Mesendoderm (in vitro differentiated cells): ENCODE measurements at regions not wholly inside any gene's neighbourhood (a gene's known extent, or its start where the extent isn't known, plus 50 kb on each side); places are given as distances from the start of the nearest gene placed in this dataset.
"Not testable (repeated sequence)": the region's sequence is repeated elsewhere in the genome, so short reads cannot be mapped to it uniquely, and the experiment has no call there.

Experiments
- DNase-seq: peaks from one replicate; pipeline ENCODE4 v3.0.0; 2013
- H2AK5ac ChIP-seq: 2 replicates; pipeline ENCODE4 v1.6.1; 2013; ENCODE audit warnings: low read length, inconsistent platforms
- H2BK120ac ChIP-seq: 2 replicates; pipeline ENCODE4 v1.6.1; 2013; ENCODE audit warnings: low read depth, mild to moderate bottlenecking, low read length, moderate library complexity, mixed read lengths
- H2BK15ac ChIP-seq: replicated peaks from 2 replicates; pipeline ENCODE4 v1.6.1; 2013; ENCODE audit warnings: low read depth, mild to moderate bottlenecking, moderate library complexity
- H2BK5ac ChIP-seq: 2 replicates; pipeline ENCODE4 v1.6.1; 2013; ENCODE audit warnings: low read length, inconsistent platforms
- H3K18ac ChIP-seq: 2 replicates; pipeline ENCODE4 v1.6.1; 2013; ENCODE audit warnings: mild to moderate bottlenecking, low read length, mixed read lengths
- H3K23ac ChIP-seq: one replicate; pipeline ENCODE4 v1.6.1; 2013; ENCODE audit warnings: low read length
- H3K27ac ChIP-seq: 2 replicates; pipeline ENCODE4 v1.5.1; 2013; ENCODE audit warnings: low read depth, mild to moderate bottlenecking, inconsistent platforms, low read length, moderate library complexity
- H3K27me3 ChIP-seq: 2 replicates; pipeline ENCODE4 v1.6.1; 2013; ENCODE audit warnings: low read length, control low read depth, mild to moderate bottlenecking, inconsistent platforms; ENCODE audit not compliant: insufficient read depth, poor library complexity
- H3K36me3 ChIP-seq: 2 replicates; pipeline ENCODE4 v1.6.1; 2013; ENCODE audit warnings: low read length, inconsistent platforms; ENCODE audit not compliant: control insufficient read depth, insufficient read depth
- H3K4ac ChIP-seq: one replicate; pipeline ENCODE4 v1.6.1; 2013; ENCODE audit warnings: low read depth, mild to moderate bottlenecking, low read length, moderate library complexity
- H3K4me1 ChIP-seq: 2 replicates; pipeline ENCODE4 v1.6.1; 2013; ENCODE audit warnings: low read depth, low read length, inconsistent platforms; ENCODE audit not compliant: control insufficient read depth
- H3K4me2 ChIP-seq: 2 replicates; pipeline ENCODE4 v1.6.1; 2013; ENCODE audit warnings: low read length
- H3K4me3 ChIP-seq: 2 replicates; pipeline ENCODE4 v1.5.1; 2013; ENCODE audit warnings: mild to moderate bottlenecking, low read length
- H3K56ac ChIP-seq: one replicate; pipeline ENCODE4 v1.6.1; 2013; ENCODE audit warnings: low read length
- H3K79me1 ChIP-seq: 2 replicates; pipeline ENCODE4 v1.6.1; 2013; ENCODE audit warnings: low read length, inconsistent platforms
- H3K79me2 ChIP-seq: 2 replicates; pipeline ENCODE4 v1.6.1; 2013; ENCODE audit warnings: mild to moderate bottlenecking, low read length; ENCODE audit not compliant: control insufficient read depth, insufficient read depth
- H3K9ac ChIP-seq: 2 replicates; pipeline ENCODE4 v1.6.1; 2013; ENCODE audit warnings: low read length, inconsistent platforms
- H4K5ac ChIP-seq: one replicate; pipeline ENCODE4 v1.6.1; 2013; ENCODE audit warnings: low read length
- H4K8ac ChIP-seq: one replicate; pipeline ENCODE4 v1.6.1; 2013; ENCODE audit warnings: low read depth, mild to moderate bottlenecking, control low read depth, low read length, moderate library complexity
- WGBS: extraction: QIAGEN DNeasy Blood & Tissue Kit; methylation state at CpG from one replicate; pipeline ENCODE4 v1.1.7; 2013; ENCODE audit warnings: low lambda C conversion rate, missing lambda C conversion rate; ENCODE audit not compliant: insufficient coverage; ENCODE audit errors: extremely low coverage; 5-methylcytosine and 5-hydroxymethylcytosine counted together

DNA sequence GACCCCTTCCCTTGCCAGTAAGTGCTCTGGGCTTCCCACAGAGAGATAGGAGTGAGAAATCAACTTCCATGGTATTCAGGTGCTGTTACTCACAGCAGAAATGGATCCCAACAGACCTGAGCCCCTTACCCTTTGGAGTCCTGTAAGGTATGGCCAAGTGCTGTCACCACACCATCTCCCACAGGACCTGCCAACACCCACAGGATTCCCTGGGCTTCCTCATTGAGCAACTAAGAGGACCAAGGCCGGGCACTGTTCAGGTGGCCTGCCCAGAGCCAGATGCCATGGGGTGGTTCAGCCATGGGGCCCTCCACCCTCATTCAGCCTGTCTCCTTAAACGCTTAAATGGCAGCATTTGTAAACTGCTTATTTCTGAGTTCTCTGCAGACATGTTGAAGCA is 166.2 kb downstream of the TRIM43 start:
- Histone ChIP-seq H3K23ac (no peak overlapping the region), H2BK5ac (no peak overlapping the region), H3K9ac (no peak overlapping the region), H2BK15ac (no peak overlapping the region), H3K27me3 (no peaks in the 10 kb centered on the region), H2AK5ac (no peak overlapping the region), H3K4me3 (no peak overlapping the region), H3K4me1 (no peaks in the 10 kb centered on the region), H4K5ac (no peak overlapping the region), H3K79me1 (no peaks in the 10 kb centered on the region), H3K56ac (no peak overlapping the region), H2BK120ac (no peak overlapping the region), H3K79me2 (no peaks in the 10 kb centered on the region), H3K4ac (no peak overlapping the region), H3K4me2 (no peak overlapping the region), H3K36me3 (no peaks in the 10 kb centered on the region), H3K18ac (no peak overlapping the region), H3K27ac (no peak overlapping the region), H4K8ac (no peak overlapping the region)
- DNase-seq: no peak
- no CpG with 5 or more reads among the region's 2 CpGs for WGBS

DNA sequence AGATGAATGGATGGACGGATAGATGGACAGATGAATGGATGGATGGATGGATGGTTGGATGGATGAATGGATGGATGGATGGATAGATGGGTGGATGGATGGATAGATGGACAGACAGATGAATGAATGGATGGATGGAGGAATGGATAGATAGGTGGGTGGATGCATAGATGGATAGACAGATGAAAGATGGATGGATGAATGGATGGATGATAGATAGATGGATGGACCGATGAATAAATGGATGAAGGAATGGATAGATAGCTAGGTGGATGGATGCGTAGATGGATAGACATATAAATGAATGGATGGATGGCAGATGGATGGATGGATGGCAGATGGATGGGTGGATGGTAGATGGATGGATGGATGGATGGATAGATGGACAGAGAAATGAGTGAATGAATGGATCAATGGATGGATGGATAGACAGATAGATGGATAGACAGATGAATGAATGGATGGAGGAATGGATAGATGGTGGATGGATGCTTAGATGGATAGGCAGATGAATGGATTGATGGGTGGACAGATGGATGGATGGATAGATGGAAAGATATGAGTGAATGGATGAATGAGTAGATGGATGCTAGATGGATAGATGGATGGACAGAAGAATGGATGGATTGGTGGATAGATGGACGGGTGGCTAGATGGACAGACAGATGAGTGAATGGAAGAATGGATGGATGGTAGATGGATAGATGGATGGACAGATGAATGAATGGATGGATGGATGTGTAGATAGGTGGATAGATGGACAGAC is 167.9 kb downstream of the TRIM43 start:
- no peak for DNase-seq
- Histone ChIP-seq H3K4me1 (no peaks in the 10 kb centered on the region), H3K27me3 (no peaks in the 10 kb centered on the region), H3K79me1 (no peaks in the 10 kb centered on the region), H3K79me2 (no peaks in the 10 kb centered on the region), H3K18ac (no peak overlapping the region), H3K36me3 (no peaks in the 10 kb centered on the region), H4K8ac (no peak overlapping the region), H2BK120ac (no peak overlapping the region), H3K56ac (no peak overlapping the region), H3K4me2 (no peak overlapping the region), H3K27ac (no peak overlapping the region), H3K23ac (no peak overlapping the region), H2AK5ac (no peak overlapping the region), H3K4me3 (no peak overlapping the region), H2BK15ac (no peak overlapping the region), H2BK5ac (no peak overlapping the region), H4K5ac (no peak overlapping the region), H3K9ac (no peak overlapping the region), H3K4ac (no peak overlapping the region)
- no CpG with 5 or more reads among the region's 4 CpGs for WGBS

DNA sequence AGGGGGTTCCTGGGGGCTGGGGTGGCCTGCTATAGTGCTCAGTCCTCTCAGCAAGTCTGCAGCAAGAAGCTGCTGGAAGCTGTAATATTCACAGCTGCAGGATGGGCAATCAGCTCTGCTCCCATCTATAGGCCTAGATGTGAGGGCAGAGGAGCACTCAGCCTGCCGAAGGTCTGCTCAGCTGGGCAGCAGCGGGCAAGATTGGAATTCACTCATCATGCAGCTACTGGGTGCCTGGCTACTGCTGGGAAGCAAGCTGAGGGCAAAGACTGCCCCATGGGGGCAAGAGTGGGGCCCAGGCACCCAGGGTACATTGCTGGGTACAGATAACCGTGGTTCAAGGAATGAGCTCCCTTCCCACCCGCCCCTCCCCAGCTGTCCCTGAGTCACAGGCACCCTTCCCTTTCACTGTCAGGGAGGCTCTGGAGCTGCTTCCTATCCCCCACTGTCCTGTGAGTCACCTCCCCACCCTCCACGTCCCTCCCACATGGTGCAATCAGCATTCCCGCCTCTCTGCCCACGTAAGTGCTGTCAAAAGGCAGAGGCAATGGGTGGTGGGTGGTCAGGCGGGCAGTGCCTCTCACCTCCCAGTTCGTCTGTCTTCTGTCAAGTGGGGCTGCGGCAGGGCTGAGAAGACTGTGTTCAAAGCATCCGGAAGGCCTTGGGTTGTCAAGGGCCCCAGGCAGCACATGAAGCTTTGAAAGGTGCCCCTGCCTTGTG is 169.2 kb downstream of the TRIM43 start:
- no CpG with 5 or more reads among the region's 11 CpGs for WGBS
- Histone ChIP-seq H2AK5ac (no peak overlapping the region), H3K27ac (no peak overlapping the region), H3K79me2 (no peaks in the 10 kb centered on the region), H3K18ac (no peak overlapping the region), H4K8ac (no peak overlapping the region), H2BK5ac (no peak overlapping the region), H3K79me1 (no peaks in the 10 kb centered on the region), H3K56ac (no peak overlapping the region), H3K27me3 (no peaks in the 10 kb centered on the region), H3K23ac (no peak overlapping the region), H3K4me3 (no peak overlapping the region), H3K9ac (no peak overlapping the region), H3K36me3 (no peaks in the 10 kb centered on the region), H2BK15ac (no peak overlapping the region), H3K4me2 (no peak overlapping the region), H4K5ac (no peak overlapping the region), H3K4me1 (no peaks in the 10 kb centered on the region), H2BK120ac (no peak overlapping the region), H3K4ac (no peak overlapping the region)
- no peak for DNase-seq

DNA sequence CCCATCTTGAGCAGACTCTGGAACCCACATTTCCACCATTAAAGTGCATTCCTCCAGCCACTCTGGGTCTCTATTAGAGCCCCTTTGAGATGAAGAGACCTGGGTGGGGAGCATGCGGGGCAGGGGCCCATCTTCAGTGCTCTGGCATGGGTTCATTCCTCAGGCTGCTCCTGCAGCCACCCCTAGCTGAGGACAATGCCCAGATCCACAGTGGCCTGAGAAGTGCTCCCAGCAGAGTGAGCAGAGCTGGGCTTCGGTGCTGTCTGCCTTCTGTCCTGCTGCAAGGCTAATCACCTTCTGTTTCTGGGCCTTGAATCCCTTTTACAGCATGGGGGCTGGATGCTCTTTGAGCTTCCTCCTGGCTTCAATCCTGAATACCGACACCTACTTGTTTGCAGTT is 169.8 kb downstream of the TRIM43 start:
- H3K9ac ChIP-seq: no peak overlapping the region
- H3K18ac ChIP-seq: no peak overlapping the region
- H3K79me2 ChIP-seq: no peaks in the 10 kb centered on the region
- H3K4me3 ChIP-seq: no peak overlapping the region
- H3K79me1 ChIP-seq: no peaks in the 10 kb centered on the region
- no peak overlapping the region for H2BK120ac ChIP-seq
- H3K27ac ChIP-seq: no peak overlapping the region
- H2BK5ac ChIP-seq: no peak overlapping the region
- H3K4me1 ChIP-seq: no peaks in the 10 kb centered on the region
- WGBS: no CpG with 5 or more reads among the region's 3 CpGs
- no peak overlapping the region for H2AK5ac ChIP-seq
- no peak overlapping the region for H2BK15ac ChIP-seq
- H3K4me2 ChIP-seq: no peak overlapping the region
- no peaks in the 10 kb centered on the region for H3K36me3 ChIP-seq
- H3K27me3 ChIP-seq: no peaks in the 10 kb centered on the region
- H3K23ac ChIP-seq: no peak overlapping the region
- DNase-seq: no peak
- H4K8ac ChIP-seq: no peak overlapping the region
- H3K56ac ChIP-seq: no peak overlapping the region
- no peak overlapping the region for H4K5ac ChIP-seq
- no peak overlapping the region for H3K4ac ChIP-seq

DNA sequence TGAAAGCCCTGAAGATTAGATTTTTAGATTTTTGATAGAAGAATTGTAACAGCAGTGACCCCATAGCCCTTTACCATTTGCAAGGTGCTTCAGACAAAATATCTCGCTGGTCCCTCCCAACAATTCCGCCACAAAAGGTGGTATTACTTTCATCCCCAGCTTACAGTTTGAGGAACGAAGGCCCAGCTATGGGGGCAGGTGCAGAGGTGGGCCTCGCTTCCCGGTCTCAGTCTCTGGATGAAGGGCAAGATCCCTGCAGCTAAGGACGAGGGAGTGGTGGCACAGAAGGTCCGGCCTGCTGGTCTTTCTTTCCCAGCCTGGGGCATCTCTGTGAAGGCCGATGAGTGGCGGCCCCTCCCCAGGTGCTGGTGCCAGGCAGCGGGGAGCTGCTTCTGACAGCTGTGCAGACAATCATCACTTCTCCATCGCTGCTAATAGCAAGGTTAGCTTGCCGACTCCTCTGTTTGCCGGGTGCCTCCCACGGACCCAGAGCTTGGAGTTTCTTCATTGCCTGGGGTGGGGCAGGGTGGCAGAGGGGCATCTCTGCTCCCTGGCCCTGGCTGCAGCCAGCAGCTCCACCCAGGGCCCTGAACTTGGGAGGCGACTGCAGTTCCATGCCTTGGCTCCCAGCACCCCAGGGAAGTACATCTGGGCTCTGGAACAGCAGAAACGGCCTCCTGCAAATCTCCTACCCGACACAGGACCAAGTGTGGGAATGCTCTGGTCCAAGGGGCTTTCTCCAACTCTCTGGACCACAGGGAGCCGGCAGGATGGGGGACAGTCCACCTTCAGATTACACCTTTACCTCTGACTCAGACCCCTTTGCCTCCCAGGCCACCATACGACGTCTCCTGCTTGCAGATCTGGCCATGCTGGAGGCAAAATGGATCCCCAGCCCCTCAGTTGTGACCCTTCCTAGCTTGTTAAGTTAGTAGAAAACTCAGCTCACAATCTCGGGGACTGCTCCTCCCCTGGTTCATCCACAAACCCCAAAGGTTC is 170.5 kb downstream of the TRIM43 start:
- not testable (repeated sequence) for H3K56ac ChIP-seq, H3K23ac ChIP-seq, H3K4me3 ChIP-seq, H3K4ac ChIP-seq, H3K27me3 ChIP-seq, H2BK15ac ChIP-seq, H3K9ac ChIP-seq, H4K5ac ChIP-seq, H3K4me2 ChIP-seq, H2BK5ac ChIP-seq, H3K79me1 ChIP-seq, H3K36me3 ChIP-seq, H3K4me1 ChIP-seq, H3K79me2 ChIP-seq, H2AK5ac ChIP-seq, H3K18ac ChIP-seq, DNase-seq, H4K8ac ChIP-seq, H2BK120ac ChIP-seq, H3K27ac ChIP-seq
- no CpG with 5 or more reads among the region's 21 CpGs for WGBS
